ENCODE measurements at regions not wholly inside any gene's neighbourhood (a gene's known extent, or its start where the extent isn't known, plus 50 kb on each side); places are given as distances from the start of the nearest gene placed in this dataset.

DNA sequence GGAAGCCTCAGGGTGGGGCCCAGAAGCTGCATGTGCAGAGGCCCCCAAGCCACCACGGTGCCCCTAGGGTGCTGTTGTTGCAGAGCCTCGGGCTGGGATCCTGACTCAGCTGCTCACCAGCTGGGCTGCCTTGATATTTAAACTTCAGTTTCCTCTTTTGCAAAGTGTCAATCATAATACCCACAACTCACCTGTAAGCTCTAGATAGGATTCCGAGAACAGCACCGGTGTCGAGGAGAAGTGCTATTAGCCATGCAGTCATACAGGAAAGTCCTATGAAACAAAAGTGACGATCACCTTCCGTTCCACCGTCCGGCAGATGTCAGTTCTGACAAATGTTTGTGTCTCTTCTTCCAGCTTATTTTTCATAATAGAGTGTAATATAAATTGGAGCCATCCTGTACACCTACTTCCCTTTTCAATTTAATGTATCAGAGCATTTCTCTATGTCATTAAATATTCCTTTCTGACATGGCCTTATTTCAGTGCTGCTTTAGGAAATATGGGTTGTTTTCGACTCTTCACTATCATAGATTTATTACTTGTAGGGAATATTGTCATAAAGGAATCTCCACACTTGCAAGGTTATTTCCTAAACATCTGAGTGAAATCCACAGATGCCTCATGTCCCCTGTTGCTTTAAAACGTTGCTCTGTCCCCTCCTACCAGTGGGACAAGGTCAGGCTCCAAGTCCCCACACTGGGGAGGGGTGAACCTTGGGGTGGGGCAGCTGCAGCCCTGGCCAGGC is 100.8 kb downstream of the SIK1 start:
- TF ChIP-seq, protein P1, sequence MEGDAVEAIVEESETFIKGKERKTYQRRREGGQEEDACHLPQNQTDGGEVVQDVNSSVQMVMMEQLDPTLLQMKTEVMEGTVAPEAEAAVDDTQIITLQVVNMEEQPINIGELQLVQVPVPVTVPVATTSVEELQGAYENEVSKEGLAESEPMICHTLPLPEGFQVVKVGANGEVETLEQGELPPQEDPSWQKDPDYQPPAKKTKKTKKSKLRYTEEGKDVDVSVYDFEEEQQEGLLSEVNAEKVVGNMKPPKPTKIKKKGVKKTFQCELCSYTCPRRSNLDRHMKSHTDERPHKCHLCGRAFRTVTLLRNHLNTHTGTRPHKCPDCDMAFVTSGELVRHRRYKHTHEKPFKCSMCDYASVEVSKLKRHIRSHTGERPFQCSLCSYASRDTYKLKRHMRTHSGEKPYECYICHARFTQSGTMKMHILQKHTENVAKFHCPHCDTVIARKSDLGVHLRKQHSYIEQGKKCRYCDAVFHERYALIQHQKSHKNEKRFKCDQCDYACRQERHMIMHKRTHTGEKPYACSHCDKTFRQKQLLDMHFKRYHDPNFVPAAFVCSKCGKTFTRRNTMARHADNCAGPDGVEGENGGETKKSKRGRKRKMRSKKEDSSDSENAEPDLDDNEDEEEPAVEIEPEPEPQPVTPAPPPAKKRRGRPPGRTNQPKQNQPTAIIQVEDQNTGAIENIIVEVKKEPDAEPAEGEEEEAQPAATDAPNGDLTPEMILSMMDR (IDR thresholded peaks at IDR 0.05; ENCODE audit: insufficient read depth, missing control alignments) = no peak
- DNase-seq (ENCODE audit: insufficient read length, low spot score) (no peak), FAIRE-seq (no peak)

DNA sequence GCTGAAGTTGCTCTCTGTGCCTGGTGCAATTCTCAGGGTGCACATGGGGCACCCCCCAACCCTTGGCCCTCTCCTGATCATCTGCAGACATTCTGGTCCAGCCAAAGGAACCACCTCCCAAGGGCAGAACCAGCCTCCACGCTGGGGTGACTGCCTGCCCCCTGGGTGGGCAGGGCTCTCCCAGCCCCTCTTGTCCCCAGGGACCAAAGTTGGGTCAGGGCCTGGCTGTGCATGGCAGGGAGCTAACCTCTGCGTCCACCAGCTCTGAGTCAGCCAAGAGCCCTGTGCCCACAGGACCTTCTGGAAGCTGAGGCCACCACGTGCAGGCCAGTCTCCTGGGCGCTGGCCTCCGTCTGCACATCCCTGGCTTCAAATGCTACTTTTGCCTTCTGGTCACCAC is 101.9 kb downstream of the SIK1 start:
- FAIRE-seq = no peak
- DNase-seq (ENCODE audit: insufficient read length, low spot score) = no peak
- TF ChIP-seq, protein P1 (IDR thresholded peaks at IDR 0.05; ENCODE audit: insufficient read depth, missing control alignments) = no peak

DNA sequence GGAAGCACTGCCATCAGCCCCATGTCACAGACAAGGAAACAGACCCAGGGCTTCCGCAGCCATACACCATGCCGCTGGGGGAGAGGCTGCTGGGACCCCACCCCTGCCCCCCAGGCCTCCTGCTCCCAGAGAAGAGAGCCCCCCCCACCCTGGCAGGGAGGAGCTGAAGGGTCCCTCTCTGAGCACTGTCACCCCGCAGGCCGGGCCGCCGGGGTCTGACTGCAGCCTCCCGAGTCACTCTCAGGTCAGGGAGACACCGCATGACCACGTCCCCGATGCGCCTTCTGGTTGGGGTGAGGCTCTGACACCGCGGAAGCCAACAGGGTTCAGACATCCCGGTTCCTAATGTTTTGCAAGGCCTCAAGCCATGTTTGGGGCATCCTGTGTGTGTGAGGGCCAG is 102.3 kb downstream of the SIK1 start:
- TF ChIP-seq, protein P1 (IDR thresholded peaks at IDR 0.05; ENCODE audit: insufficient read depth, missing control alignments) = no peak
- FAIRE-seq (no peak), DNase-seq (ENCODE audit: insufficient read length, low spot score) (no peak)

DNA sequence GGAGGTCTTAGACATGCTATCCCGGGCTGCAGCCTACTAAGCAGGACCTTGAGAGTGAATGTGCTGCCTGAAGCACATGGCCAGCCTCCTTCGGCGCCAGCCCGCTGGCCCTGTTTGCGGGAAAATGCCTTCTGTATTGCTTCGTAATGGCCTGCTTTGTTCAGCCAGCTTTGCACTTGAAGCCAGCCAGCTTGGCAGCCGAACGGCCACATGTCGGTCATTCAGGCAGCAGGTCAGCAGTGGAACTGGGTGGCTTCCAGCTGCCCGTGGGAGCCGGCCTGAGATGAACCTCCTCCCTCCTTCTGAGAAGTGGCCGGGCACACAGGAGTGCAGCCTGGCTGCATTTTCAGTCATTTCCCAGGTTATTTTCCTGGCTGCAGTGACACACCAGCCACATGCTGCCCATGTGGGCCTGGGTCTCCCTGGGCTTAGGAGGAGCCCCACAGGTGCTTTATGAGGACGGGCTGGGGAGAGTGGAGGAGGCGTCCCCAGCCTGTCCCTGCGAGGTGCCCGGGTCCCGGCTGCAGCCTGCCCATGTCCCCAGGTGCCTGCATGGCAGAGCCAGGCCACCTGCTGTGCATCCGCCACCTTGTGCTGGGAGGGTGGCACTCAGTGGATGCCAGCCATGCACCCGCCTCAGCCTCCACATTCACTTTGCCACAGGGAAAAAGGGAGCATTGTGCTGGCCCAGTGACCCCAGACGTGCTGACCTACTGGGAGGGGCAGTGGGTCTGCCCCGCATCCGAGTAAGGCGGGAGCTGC is 103.5 kb downstream of the SIK1 start:
- no peak for FAIRE-seq

DNA sequence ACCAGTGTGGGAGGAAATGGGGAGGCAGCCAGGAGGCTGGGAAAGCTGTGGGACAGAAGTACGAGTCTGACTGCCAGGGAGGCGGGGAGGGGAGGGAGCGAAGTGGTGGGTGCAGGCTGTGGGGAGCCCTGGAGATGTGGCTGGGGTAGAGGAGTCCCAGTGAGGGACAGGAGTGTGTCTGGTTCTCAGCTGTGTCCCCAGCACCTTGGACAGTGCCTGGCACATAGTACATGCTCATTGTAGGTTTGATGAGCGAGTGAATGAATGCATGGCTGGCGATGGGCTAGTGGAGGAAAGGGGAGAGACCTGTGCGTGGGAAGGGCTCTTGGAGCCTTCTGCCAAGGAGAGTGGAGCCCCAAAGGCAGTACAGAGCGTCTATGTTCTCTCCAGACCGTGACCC is 104.1 kb downstream of the SIK1 start:
- DNase-seq (ENCODE audit: insufficient read length, low spot score) (no peak), FAIRE-seq (no peak)
- TF ChIP-seq, protein P1 (IDR thresholded peaks at IDR 0.05; ENCODE audit: insufficient read depth, missing control alignments) = no peak

More for the DNA sequence above, 103.5 kb downstream of the SIK1 start:
- DNase-seq (ENCODE audit: insufficient read length, low spot score) = no peak
- TF ChIP-seq, protein P1 (IDR thresholded peaks at IDR 0.05; ENCODE audit: insufficient read depth, missing control alignments) = no peak

DNA sequence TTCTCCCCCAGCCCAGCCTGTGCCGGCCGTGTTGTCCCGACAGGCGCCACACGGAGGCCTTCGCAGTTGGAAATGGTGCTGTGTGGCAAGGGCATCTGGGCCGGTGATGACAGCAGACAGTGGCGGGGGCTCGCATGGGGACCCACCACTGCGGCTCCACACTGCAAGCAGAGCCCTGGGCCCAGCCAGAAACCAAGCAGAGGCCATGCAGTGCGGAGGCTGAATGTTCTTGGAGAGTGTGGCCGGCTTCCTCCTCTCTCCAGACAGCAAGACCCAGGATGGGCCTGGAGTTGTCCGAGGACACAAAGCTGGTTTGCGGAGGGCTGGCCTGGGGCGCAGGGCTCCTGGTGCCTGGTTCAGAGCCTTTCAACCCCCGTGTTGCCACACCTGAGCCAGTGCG is 104.6 kb downstream of the SIK1 start:
- DNase-seq (ENCODE audit: insufficient read length, low spot score) (no peak), FAIRE-seq (no peak)

More for the DNA sequence above, 104.6 kb downstream of the SIK1 start:
- TF ChIP-seq, protein P1 (IDR thresholded peaks at IDR 0.05; ENCODE audit: insufficient read depth, missing control alignments) = no peak

Data from D721Med (cell line).